Activated CD4-positive, alpha-beta T cell treated with anti-CD3 and anti-CD28 coated beads, Interleukin-2, amount 50 U/mL, for 16 hours (primary cell): ENCODE measurements at regions not wholly inside any gene's neighbourhood (a gene's known extent, or its start where the extent isn't known, plus 50 kb on each side); places are given as distances from the start of the nearest gene placed in this dataset.
"Not testable (repeated sequence)": the region's sequence is repeated elsewhere in the genome, so short reads cannot be mapped to it uniquely, and the experiment has no call there.

Experiments
- DNase-seq: peaks from one replicate; pipeline ENCODE4 v3.0.0-alpha.2; 2020

DNA sequence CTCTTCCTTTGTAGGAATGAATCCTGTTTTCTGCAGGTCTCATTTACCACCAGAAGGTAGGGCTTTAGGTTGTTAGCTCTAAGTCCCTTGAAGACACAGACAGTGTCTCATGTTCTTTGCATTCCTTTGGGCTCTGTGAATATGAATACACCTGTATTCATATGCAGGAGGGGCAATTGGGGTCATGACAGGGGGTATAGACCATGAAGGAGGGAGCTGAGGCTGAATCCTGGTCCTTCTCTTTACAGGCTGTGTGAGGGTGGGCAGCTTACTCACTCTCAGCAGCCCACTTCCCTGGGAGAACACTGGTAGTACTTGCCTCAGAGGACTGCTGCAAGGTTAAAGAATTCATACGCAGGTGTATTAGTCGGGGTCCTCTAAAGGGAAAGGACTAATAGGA, 267.2 kb upstream of the MGMT start:
- DNase-seq = no peak

DNA sequence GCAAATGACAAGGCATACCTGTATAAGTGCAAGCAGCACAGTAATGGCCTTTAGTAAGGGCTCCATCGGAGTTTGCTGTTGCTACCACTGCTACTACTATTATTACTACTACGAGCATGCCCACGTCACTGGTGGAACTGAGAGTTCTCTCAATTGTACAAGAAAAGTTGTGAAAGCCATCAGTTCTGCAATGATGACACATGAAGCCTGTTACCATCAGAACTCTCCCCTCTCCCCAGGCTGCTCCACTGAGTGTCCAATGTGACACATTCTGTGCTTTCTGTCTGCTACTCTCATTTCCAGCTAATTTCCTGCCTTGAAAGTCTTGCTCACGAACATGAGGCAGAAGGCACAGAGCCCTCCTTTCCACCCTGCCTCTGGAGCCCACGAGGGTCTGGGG, 263.2 kb upstream of the MGMT start:
- DNase-seq = no peak

DNA sequence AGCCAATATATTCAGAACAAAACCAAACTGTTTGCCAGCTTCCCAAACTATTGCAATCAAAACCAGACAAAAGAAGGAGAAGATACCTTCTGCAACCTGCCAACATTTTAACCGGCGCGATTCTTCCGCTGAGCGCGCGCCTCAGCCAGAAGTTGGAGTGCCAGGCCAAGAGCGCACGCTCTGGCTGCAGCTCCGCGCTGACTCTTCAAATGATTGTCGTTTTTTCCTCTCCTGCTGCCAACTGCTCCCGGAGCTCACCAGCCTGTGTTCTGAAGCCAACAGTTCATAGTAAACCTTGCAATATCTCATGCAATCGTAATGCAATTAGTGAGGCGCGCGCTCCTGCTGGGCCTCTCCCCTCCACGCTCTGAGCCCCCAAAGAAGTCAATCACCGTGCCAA, 259.7 kb upstream of the MGMT start:
- DNase-seq = no peak

DNA sequence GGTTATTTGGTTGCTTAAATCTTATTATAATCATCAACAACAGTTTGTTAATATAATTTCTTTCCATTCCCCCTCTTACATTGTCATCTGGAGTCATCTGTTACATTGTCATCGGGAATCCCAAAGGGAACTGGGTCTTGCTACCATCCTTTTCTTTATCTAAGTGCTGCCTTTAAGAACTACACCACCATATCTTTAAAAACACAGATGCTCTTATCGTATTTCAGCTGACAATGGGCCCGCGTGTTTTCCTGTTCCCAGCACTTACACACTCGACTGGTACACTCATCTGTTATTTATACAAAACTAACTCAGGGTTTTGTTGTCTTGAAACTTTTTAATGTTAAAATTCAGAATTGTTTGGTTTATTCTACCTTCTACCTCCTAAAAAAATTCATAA, 256.2 kb upstream of the MGMT start:
- DNase-seq = no peak

DNA sequence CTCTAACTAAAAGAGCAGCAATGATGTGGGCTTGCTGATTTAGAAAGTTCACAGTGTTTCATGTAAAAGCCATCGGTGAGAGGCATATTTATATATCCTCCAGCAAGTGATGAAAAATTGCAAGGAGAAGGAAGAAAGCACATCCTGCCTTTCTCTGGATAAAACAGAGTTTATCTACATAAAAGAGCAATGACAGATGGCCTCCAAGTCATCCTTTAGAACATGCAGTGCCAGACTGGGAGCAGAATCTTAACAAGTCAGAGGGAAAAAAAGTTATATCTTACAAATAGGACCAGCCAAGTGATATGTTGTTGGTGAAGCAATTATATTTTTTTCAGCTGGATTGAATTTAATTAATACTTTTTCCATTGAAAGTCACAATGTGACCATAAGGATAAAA, 253.8 kb upstream of the MGMT start:
- DNase-seq = no peak

DNA sequence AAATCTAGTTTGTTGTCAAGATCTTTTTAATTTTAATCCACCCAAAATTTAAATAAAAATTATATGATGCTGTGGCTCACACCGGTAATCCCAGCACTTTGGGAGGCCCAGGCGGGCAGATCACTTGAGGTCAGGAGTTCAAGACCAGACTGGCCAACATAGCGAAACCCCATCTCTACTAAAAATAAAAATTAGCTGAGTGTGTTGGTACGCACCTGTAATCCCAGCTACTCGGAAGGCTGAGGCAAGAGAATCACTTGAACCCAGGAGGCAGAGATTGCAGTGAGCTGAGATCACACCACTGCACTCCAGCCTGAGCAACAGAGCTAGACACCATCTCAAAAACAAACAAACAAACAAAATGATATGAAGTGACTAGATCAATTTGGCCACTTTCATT, 253.0 kb upstream of the MGMT start:
- DNase-seq = not testable (repeated sequence)

DNA sequence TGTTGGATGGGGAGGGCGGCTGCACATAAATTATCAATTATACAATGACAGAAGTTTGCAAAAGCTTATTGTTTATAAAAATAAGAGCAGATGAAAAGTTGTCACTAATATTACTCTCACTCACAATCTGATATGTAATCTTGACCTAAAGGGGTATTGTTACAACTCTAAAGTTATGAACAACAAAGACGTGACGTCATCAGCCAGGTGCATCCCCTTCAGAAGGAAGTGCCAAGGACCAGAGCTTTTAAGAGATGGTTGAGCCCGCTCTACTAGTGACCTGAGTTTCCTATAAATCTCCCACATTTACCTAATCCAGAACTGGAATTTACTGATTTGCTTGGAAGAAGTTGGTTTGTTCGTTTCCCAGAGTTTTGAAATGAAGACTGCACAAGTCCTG, 247.7 kb upstream of the MGMT start:
- DNase-seq = no peak

DNA sequence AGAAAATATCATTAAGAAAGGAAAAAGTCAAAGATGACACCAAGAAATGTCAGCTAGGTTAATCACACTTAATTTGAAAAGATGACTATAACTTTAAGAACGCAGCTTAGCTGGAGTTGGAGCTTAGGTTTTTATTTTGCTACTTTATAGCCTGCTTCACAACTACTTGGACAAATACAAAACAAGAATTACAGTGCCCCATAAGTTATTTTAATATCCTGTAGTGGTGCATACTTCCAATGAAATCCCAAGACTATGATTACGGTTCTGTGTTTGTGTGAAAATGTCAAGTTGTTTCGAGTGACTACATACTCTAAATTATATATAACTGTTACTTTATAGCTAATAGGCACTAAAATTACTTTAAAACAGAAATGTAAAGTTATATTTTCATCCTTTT, 244.6 kb upstream of the MGMT start:
- no peak for DNase-seq

DNA sequence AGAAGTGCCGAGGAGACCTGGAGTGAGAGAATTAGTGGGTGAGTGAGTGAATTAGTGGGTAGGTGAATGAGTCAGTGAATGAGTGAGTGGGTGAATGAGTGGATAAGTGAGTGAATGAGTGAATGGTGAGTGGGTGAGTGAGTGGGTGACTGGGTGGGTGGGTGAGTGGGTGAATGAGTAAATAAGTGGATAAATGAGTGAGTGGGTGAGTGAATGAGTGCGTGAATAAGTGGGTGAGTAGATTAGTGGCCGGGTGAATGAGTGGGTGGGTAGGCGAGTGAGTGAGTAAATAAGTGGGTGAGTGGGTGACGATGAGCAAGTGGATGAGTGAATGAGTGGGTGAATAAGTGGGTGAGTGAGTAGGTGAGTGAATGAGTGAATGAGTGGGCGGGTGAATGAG, 243.7 kb upstream of the MGMT start:
- DNase-seq = no peak

DNA sequence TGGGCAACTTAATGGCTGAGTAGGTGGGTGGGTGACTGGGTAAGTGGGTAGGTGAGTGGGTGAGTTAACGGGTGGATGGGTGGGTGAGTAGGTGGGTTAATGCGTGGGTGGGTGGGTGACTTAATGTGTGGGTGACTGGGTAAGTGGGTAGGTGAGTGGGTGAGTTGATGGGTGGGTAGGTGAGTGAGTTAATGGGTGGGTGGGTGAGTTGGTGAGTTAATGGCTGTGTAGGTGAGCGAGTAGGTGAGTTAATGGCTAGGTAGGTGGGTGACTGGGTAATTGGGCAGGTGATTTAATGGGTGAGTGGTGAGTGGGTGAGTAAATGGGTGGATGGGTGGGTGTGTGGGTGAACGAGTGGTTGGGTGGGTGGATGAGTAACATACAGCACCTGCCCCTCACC, 243.0 kb upstream of the MGMT start:
- DNase-seq = no peak

DNA sequence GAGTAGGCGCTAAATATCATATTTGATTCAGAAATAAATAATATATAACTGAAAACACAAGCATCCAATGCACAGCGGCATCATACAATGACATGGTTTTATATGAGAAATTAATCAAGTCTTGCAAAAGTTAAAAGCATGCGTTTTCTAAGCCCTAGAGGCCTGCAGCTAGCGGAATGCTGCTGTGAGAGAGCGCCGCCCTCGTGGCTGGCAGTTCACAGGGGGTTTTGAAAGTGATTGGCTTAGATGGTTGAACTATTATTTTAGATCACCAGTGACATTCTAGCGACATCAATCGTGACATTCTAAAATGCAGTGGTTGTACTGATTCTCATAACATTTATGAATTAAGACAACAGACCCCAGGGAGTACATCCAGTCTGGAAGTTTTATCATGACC, 235.2 kb upstream of the MGMT start:
- DNase-seq = no peak

DNA sequence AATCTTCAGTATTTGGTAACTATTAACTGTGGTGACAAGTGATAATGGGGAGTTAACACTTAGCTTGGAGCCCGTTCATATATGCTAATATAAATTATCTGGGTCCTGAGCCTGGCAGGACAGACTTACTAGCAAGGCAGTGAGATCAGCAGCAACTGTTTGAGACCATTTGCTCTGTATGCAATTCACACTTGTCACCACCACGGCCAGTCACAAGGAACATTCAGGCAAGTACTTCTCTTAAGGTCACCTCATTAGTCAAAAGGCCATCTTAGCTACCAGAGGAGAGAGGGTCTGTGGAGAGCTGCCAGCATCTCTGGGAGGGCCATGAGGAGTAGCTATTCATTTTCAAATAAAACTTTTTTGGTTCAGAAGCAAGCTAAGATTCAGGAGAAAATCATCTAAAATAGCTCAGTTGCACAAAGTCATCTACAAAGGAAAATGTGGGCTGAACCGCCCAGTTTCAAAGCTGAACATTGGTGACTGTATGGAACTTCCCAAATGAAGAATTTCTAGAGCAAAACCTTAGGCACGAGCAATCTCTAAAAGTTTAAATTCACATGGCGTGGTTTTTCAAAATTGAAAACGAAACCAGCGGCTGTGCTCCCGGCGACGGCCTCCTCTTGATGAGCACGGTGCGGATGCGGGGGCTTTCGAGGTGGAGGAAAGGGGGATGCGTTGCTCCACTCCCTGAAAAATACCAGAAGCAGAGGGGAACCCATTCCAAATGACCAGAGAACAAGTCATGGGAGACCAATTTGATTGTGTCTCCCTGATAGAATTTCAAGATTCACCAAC, 233.5 kb upstream of the MGMT start:
- DNase-seq = no peak

DNA sequence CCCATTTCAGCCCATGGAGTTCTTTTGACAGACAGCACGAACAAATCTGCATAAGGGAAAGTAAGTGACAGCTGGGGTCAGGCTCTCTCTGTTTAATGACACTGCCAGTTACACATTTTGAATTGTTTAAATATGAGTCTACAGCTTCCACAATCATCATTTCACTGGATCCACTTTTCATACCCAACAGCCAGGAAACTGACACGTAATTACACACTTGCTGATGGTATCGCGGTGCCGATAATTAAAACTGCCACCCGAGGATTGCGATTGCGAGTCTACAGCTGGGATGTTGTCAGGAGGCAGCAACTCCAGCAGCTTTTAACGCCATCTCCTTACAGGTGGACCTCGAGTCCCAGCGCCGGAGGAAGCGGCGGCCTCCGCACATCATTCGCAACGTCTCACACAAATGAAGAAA, 230.8 kb upstream of the MGMT start:
- DNase-seq = no peak

DNA sequence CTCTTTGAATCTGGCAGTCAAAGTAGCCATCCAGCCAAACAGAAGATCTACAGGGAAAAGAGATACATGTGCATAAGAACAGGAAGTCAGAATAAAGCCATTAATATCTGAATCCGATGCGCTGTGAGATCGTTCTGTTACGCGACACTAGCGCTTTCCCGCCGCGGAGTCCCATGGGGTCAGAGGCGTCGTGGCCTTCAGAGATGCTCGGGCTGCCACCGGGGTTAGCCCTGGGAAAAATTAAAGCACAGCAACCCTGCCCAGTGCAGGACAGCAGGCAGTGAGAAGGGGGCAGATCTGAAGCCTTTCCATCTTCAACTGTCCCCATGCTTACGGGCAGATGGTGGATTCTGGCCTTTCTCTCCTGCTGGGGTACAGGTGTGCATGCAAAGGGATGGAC, 225.6 kb upstream of the MGMT start:
- DNase-seq = no peak

DNA sequence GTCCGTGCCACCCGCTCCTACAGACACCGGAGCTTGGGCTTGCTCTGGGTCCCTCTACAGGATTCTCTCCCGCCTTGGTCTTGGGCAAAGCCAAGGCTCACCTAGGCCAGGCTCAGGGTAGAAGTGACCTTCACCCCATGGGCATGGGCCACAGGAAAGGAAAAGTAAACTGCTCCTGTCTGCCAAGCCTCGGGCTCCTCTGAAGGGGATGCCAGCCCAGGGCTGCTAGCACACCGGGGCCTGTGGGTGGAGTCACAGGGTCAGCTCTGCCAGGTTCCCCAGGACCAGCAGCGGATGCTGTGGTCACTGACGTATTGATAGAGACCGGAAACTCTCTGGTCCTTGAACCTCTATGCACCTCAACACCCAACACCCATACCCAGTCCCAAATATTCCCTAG, 222.7 kb upstream of the MGMT start:
- DNase-seq = no peak

DNA sequence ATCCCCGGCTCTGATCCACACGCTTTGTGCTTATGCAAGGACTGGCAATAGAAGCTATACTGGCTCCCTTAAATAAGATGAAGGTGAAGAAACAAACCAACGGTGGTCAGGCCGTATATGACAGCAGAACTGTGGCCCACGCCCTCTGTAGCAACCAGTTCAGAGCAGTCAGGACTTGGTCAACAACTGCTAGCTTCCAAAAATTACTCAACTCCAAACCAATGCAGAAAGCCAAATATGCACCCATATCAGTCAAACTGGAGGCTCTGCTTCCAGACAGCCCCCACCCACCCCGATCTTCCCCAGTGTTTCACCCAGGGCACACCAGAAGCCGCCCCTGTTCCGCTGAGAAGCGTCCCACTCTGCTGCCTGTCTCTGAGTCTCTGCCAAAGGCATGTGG, 222.3 kb upstream of the MGMT start:
- no peak for DNase-seq

DNA sequence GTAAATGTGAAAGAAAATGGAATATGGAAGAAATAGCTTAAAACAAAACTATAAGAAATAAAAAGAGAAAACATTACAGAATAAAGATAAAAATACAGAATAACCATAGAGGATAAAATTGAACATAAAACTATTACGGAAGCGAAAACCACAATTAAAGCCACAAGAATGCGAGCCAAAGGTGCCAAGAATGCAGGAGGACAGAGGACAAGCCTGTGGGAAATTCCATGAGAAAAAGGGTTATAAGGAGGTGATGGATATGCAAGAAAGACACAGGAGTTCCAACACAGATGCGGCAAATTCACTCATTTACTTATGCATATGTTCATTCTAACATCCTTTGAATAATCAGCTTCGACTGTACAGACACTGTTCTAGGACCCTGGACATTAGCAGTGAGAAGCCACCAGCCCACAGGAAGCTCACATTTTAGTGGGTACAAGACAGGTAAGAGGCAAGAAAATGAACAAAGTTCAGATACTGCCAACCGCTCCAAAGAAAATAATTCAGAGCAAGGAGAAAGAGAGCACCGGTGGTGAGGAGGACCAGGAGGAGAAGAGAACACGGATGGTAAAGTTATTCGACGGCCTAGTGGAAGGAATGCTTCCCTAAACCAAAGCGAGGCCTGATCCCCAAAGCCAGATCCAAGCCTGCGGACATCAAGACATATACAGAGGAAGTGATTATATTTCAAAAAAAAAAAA, 213.7 kb upstream of the MGMT start:
- no peak for DNase-seq

DNA sequence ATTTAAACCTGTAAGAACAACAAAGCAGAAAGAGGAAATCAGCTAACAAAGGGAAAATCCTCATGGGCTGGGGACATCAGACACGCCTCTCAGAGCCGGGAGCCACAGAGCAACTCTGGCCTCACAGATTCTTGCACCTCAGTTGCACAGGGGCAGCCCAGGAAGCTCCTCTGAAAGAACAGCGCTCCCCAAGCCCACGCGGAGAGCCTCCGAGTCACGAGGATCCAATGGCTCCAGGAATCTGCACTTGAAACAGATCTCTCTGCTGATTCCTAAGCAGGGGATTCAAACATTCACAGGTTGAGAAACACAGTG, 213.2 kb upstream of the MGMT start:
- DNase-seq = no peak

DNA sequence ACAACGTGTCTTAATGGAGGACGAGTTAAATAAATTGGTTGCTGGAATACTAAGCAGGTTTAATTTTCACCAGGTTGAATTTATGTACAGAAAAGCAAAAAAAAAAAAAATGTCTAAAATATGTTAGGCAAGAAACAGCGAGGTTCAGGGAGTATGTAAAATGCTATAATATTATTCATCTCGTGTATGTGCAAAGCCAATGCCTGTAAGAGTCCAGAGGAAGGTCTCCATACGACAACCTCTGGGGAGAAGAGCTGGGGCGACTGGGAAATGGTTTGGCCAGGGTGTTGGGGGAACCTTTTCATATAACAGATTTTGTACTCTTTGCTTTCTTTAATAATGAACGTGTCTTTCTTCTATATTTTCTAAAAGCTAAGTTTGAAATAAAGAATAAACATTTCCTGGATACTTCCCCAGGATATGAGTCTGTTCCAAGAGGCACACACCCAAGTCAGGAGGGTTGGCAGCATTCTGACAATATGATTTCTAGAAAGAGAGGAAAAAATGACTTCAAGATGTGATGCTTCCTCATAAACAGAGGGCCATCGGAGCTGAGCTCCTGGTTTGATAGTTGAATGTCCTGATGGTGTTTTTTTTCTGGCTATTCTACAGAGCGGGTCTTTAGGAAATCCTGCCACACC, 208.6 kb upstream of the MGMT start:
- no peak for DNase-seq

DNA sequence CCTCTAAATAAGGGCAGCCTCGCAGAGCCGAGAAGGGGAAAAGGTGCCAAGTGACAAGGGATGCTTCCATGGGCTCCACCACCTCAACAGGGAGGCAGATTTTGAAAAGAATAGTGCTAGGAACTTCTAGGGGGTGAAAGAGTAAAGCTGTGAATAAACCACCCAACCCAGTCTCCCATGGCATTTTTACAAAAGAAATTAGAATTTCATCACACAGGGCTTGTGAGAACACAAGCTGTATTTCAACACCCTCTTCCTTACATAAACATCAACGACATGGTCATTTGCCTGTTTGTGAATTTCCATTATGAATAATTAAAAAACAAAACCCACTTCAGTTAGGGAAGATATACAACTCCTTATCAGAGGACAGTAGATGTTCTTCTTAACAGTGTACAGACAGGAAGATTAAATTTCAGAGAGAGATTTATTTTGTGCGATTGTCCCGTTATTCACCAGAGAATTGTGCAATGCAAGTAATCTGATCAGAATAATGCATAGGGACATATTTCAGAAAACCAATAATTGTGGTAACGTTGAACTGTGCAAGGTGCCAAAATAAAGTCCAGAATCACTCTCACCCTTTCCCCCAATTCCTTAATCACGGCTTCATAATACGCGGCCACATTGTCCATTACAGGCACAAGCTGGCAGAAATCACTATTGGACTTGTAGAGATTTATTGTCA, 207.8 kb upstream of the MGMT start:
- no peak for DNase-seq

DNA sequence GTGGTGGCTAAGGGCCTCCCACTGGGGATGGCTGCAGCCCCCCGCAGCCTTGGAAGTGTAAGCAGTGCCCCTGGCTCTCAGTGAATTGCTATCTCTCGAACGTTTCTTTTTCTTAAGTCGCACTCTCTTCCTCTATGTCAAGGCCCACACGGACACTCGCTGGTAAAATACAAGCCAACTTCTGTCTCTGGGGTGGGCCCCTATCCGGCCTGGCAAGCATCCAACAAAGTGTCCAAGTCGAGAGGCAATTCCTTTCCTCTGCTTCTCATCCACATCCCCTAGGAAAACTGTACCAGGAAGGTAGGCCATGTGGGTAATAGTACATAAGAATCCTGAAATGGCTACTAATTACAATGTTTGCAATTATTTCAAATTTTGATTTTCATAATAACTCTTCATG, 194.9 kb upstream of the MGMT start:
- DNase-seq = no peak

DNA sequence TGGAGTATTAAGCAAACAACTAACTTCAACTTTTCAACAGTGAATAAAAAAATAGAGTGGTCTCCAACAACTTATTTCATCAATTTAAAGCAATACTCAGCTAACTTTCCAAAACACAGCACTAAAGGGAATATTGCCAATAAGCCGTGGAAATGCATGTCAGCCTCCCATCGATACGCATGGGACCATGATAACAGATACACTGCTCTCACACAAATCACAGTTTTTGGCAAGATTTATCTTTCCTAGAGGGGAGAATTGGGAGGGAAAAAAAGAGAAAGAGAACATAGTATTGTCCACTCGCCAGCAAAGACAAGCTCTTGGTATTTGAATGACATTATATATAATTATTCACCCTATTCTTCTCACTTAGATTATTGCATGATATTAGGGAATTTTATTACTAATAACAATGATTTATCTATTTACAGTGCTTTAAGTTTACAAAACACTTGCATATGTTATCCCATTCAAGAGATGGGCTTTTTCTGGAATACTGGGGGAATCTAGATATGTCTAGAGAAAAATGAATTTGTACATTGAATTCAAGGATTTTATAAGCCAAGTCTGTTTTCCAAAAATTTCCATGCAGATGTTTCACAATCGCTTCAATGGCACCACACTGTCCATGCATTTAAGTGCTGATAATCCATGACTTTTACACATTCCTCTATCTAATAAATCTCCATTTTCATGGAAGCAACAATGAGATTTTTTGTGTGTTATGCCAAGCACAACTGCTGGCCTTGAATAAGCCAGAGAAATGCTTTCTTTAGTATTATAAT, 194.0 kb upstream of the MGMT start:
- no peak for DNase-seq

DNA sequence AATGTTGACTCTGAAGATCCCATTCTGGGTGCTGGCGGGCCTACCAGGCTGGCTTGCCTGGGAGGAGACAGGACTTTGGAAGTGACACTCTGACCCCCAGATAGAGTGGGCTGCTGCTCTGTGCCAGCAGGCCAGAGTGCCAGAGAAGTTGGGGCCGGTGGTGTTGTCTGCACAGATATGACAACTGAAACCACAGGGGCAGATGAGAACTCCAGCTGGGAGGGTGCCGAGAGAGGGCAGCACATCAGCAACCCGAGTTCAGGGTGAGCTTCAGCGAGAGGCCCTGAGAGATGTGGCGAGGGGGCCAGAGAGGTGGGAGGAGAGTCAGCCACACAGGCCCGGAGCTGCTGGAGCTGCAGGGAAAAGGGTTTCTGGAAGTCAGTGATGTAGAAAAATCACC, 193.2 kb upstream of the MGMT start:
- DNase-seq = no peak
